ENCODE measurements at regions not wholly inside any gene's neighbourhood (a gene's known extent, or its start where the extent isn't known, plus 50 kb on each side); places are given as distances from the start of the nearest gene placed in this dataset.

DNA sequence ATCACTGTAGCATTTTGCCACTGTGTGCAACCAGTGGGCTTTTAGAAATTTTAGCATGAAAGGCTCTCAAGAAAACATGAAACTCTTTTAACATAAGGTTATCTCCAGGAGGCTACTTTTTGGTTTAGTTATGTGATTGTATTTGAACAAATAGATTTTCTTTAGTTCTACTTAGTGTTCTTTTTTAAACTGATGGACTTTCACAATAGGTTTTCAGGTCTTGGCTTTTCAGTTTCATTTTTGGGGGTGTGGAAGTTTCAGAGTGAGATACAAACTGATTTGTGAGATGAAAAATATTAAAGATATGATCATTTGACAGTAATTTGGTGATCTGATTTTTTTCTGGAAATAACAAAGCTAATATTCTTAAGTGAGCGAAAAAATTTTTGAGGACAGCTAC, 344.1 kb downstream of the PHF14 start:
- no peak overlapping the region for H3K27ac ChIP-seq (ENCODE audit: low read length)

DNA sequence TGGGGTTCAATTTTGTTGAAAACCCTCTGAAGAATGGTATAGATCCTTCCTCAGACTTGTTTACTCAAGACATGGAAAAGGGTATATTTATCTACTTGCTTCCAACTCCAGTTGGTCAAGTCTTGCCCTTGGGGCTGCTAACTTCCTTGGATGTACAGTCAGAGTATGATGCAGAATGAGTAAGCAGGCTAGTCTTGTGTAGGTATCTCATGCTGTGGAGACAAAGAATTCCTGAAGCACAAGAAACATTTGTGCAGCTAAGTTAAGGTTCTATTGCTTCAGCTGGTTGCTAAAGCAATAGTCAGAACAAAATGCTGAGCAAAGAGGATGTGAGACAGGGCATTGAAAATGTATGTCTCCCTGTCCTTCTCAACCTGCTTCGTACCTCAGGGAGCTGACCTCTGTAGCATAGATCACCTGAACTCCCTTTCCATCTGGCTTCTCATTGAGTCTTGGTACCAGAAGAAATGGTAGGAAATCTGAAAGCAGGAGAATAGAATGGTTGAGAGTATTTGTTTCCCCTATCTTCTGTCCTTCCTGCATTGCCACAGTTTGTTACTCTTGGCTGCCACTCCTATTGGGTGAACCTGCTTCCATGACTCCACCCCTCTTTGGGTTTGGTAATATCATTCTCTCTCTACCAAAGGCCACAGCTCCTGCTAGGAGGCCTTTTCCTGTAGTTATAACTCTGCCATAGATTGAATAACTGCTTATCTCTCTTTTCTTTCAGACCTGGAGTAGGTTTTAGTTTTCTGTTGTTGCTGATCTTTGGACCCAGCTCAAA, 346.0 kb downstream of the PHF14 start:
- no peaks in the 10 kb centered on the region for H3K27me3 ChIP-seq (ENCODE audit: control insufficient read depth in 1 of 2, insufficient read depth in 2 of 2, low read length in 2 of 2)
- no peaks in the 10 kb centered on the region for H3K4me1 ChIP-seq (ENCODE audit: control insufficient read depth, insufficient read depth, low read length)
- no peak overlapping the region for H3K27ac ChIP-seq (ENCODE audit: low read length)
- no peaks in the 10 kb centered on the region for H3K9me3 ChIP-seq (ENCODE audit: control insufficient read depth in 2 of 2, low read length in 2 of 2)
- H3K36me3 ChIP-seq (ENCODE audit: control insufficient read depth in 2 of 2, insufficient read depth in 2 of 2, low read length in 2 of 2): no peaks in the 10 kb centered on the region
- H3K9ac ChIP-seq (ENCODE audit: low read length in 2 of 2): no peak overlapping the region
- no peak overlapping the region for H3K4me3 ChIP-seq (ENCODE audit: low read length in 2 of 2)

More for the DNA sequence above, 344.1 kb downstream of the PHF14 start:
- Histone ChIP-seq H3K4me1 (ENCODE audit: control insufficient read depth, insufficient read depth, low read length) (no peaks in the 10 kb centered on the region), H3K9me3 (ENCODE audit: control insufficient read depth in 2 of 2, low read length in 2 of 2) (no peaks in the 10 kb centered on the region), H3K36me3 (ENCODE audit: control insufficient read depth in 2 of 2, insufficient read depth in 2 of 2, low read length in 2 of 2) (no peaks in the 10 kb centered on the region), H3K9ac (ENCODE audit: low read length in 2 of 2) (no peak overlapping the region), H3K4me3 (ENCODE audit: low read length in 2 of 2) (no peak overlapping the region), H3K27me3 (ENCODE audit: control insufficient read depth in 1 of 2, insufficient read depth in 2 of 2, low read length in 2 of 2) (no peaks in the 10 kb centered on the region)

All from stomach smooth muscle (tissue), 2 donors.